ELF-1 (cell line): ENCODE measurements at regions not wholly inside any gene's neighbourhood (a gene's known extent, or its start where the extent isn't known, plus 50 kb on each side); places are given as distances from the start of the nearest gene placed in this dataset.

ENCODE experiments used
- DNase-seq: peaks from one replicate; pipeline ENCODE4 v3.0.0-alpha.2; 2016; ENCODE audit warnings: low read depth, low spot score

GRCh38 chr3:187850258-187850921 is 105.1 kb upstream of the BCL6 start:
- DNase-seq: no peak

- no peak for DNase-seq
Measured at GRCh38 chr3:187852842-187853730, 107.8 kb upstream of the BCL6 start.

GRCh38 chr3:187855131-187855530 is 109.9 kb upstream of the BCL6 start:
- no peak for DNase-seq

- DNase-seq: no peak
Measured at GRCh38 chr3:187856555-187856954, 111.3 kb upstream of the BCL6 start.

- no peak for DNase-seq
Measured at GRCh38 chr3:187858041-187858440, 112.8 kb upstream of the BCL6 start.

- DNase-seq: no peak
Measured at GRCh38 chr3:187858711-187859110, 113.4 kb upstream of the BCL6 start.

GRCh38 chr3:187862701-187863277 is 117.5 kb upstream of the BCL6 start:
- DNase-seq: peak; percentile 58

GRCh38 chr3:187870360-187871203 is 125.3 kb upstream of the BCL6 start:
- no peak for DNase-seq

- DNase-seq: no peak
Measured at GRCh38 chr3:187871204-187871591, 125.9 kb upstream of the BCL6 start.

- DNase-seq: no peak
Measured at GRCh38 chr3:187871848-187872247, 126.6 kb upstream of the BCL6 start.

GRCh38 chr3:187873843-187874242 is 128.6 kb upstream of the BCL6 start:
- DNase-seq: no peak

- DNase-seq: no peak
Measured at GRCh38 chr3:187875863-187876262, 130.6 kb upstream of the BCL6 start.

GRCh38 chr3:187878772-187879518 is 133.7 kb upstream of the BCL6 start:
- no peak for DNase-seq

GRCh38 chr3:187880441-187880840 is 135.2 kb upstream of the BCL6 start:
- no peak for DNase-seq

- no peak for DNase-seq
Measured at GRCh38 chr3:187880851-187881250, 135.6 kb upstream of the BCL6 start.

GRCh38 chr3:187888701-187889100 is 143.4 kb upstream of the BCL6 start:
- DNase-seq: no peak

- DNase-seq: no peak
Measured at GRCh38 chr3:187889106-187889505, 143.8 kb upstream of the BCL6 start.

- DNase-seq: peak; percentile 40
Measured at GRCh38 chr3:187889601-187890404, 144.5 kb upstream of the BCL6 start.

- peak; percentile 83 for DNase-seq
Measured at GRCh38 chr3:187890405-187890752, 145.1 kb upstream of the BCL6 start.

- DNase-seq: no peak
Measured at GRCh38 chr3:187896646-187897045, 151.4 kb upstream of the BCL6 start.
